Endothelial cell of umbilical vein (primary cell): ENCODE measurements at regions not wholly inside any gene's neighbourhood (a gene's known extent, or its start where the extent isn't known, plus 50 kb on each side); places are given as distances from the start of the nearest gene placed in this dataset.

Source experiments
- BruUV-seq: library from RNA; stranded (reverse); fragments of 400-500 nt; replicated peaks from 2 replicates; lab custom pipeline; 2021; lab: Mats Ljungman, UMichigan
- CTCF ChIA-PET: fragments of 300-600, 350-600 bp; sonication (Branson Sonifier 250); formaldehyde crosslinking; loops from one replicate; lab custom pipeline; 2021; ENCODE audit warnings: antibody characterized with exemption, inconsistent platforms; lab: Charles Lee
- POLR2A ChIA-PET: fragments of 300-600, 350-600 bp; sonication (Branson Sonifier 250); formaldehyde crosslinking; loops from one replicate; lab custom pipeline; 2021; ENCODE audit warnings: antibody characterized with exemption, inconsistent platforms; lab: Charles Lee
- DNase-seq: peaks from one replicate; pipeline ENCODE4 v3.0.0-alpha.2; 2011; ENCODE audit warnings: low read depth, low spot score
- FAIRE-seq: peaks from 2 replicates; lab custom pipeline; 2011; peaks lifted over from hg19 to GRCh38; lab: Jason Lieb, UNC
- H2AFZ ChIP-seq: 2 replicates; pipeline ENCODE4 v1.6.0; 2012; ENCODE audit warnings: low read depth, low read length, control low read depth, inconsistent platforms
- H3K27ac ChIP-seq: 2 replicates; pipeline ENCODE4 v1.5.1; 2011; ENCODE audit warnings: low read depth, mild to moderate bottlenecking, control low read depth, low read length, moderate library complexity; ENCODE audit not compliant: insufficient read depth
- H3K27me3 ChIP-seq, 2 experiments: 2 replicates each; pipeline versions ENCODE4 v1.6.0 to v1.6.1; 2011; ENCODE audit warnings: low read length in 2 of 2, mixed read lengths in 1 of 2; ENCODE audit not compliant: control insufficient read depth in 2 of 2, insufficient read depth in 2 of 2
- H3K36me3 ChIP-seq, 2 experiments: 2 replicates in 1 of 2; 3 replicates in 1 of 2; pipeline ENCODE4 v1.5.1; 2011; ENCODE audit warnings: low read length in 2 of 2, mild to moderate bottlenecking in 1 of 2, moderate library complexity in 1 of 2; ENCODE audit not compliant: control insufficient read depth in 2 of 2, insufficient read depth in 2 of 2; ENCODE audit errors: extremely low read depth in 1 of 2
- H3K4me1 ChIP-seq: 3 replicates; pipeline ENCODE4 v1.5.1; 2011; ENCODE audit warnings: mild to moderate bottlenecking, low read length; ENCODE audit not compliant: control insufficient read depth, insufficient read depth; ENCODE audit errors: extremely low read depth
- H3K4me2 ChIP-seq: 2 replicates; pipeline ENCODE4 v1.6.1; 2011; ENCODE audit warnings: low read length, control low read depth, mixed read lengths; ENCODE audit not compliant: insufficient read depth
- H3K4me3 ChIP-seq, 3 experiments: fragments of 200-600 bp in 1 of 3; sonication (generic), shearing (Covaris generic) in 1 of 3; replicated peaks in 1 of 3; 2 replicates each; pipeline ENCODE4 v1.5.1; 2011 to 2016; ENCODE audit warnings: control low read depth in 3 of 3, low read length in 3 of 3, mild to moderate bottlenecking in 2 of 3, inconsistent platforms in 1 of 3, low read depth in 1 of 3, moderate library complexity in 1 of 3; ENCODE audit not compliant: insufficient read depth in 1 of 3
- H3K79me2 ChIP-seq: 2 replicates; pipeline ENCODE4 v1.6.0; 2012; ENCODE audit warnings: low read length, inconsistent platforms; ENCODE audit not compliant: control insufficient read depth, insufficient read depth
- H3K9ac ChIP-seq: replicated peaks from 2 replicates; pipeline ENCODE3; 2011; ENCODE audit warnings: low read length, control low read depth; ENCODE audit not compliant: insufficient read depth; ENCODE audit errors: extremely low read depth
- H3K9me1 ChIP-seq: replicated peaks from 3 replicates; pipeline ENCODE4 v1.6.0; 2011; ENCODE audit warnings: mild to moderate bottlenecking, low read length; ENCODE audit not compliant: control insufficient read depth, insufficient read depth; ENCODE audit errors: extremely low read depth
- H3K9me3 ChIP-seq: replicated peaks from 2 replicates; pipeline ENCODE4 v1.5.1; 2012; ENCODE audit warnings: low read length, inconsistent platforms; ENCODE audit not compliant: control insufficient read depth, insufficient read depth
- H4K20me1 ChIP-seq: replicated peaks from 2 replicates; pipeline ENCODE3; 2011; ENCODE audit warnings: mild to moderate bottlenecking, low read length; ENCODE audit not compliant: control insufficient read depth, insufficient read depth; ENCODE audit errors: extremely low read depth
- FOS ChIP-seq: IDR thresholded peaks from 2 replicates; pipeline ENCODE4 v1.6.1; 2011; ENCODE audit warnings: mild to moderate bottlenecking, low read length, moderate library complexity, borderline replicate concordance; ENCODE audit not compliant: insufficient read depth
- GATA2 ChIP-seq: IDR thresholded peaks from 2 replicates; pipeline ENCODE4 v1.7.0; 2011; ENCODE audit warnings: low read depth, mild to moderate bottlenecking, moderate library complexity, mixed read lengths, low read length; ENCODE audit not compliant: insufficient read length, insufficient read depth
- JUN ChIP-seq: IDR thresholded peaks from 2 replicates; pipeline ENCODE4 v1.6.1; 2011; ENCODE audit warnings: borderline replicate concordance, low read depth; ENCODE audit not compliant: insufficient read length, insufficient read depth
- MYC ChIP-seq: IDR thresholded peaks from one replicate; pipeline ENCODE4 v1.6.1; 2011; ENCODE audit warnings: mild to moderate bottlenecking, low read depth, low read length
- POLR2A ChIP-seq: IDR thresholded peaks from 2 replicates; pipeline ENCODE4 v1.6.1; 2012; ENCODE audit warnings: low read depth, mild to moderate bottlenecking, control low read depth, low read length
- POLR2AphosphoS5 ChIP-seq: IDR thresholded peaks from 2 replicates; pipeline ENCODE4 v1.6.1; 2012; ENCODE audit warnings: low read depth, mild to moderate bottlenecking, control low read depth, low read length, moderate library complexity; ENCODE audit not compliant: insufficient read depth
- dilution Hi-C: fragments of 300-500 bp; cut with MboI; formaldehyde crosslinking; loops from one replicate; pipeline ENCODE4 v1.15.0; 2019; ENCODE audit warnings: low sequenced_read_pairs; ENCODE audit not compliant: extremely low pct_ligation_motif_present
- intact Hi-C: fragments of 100-400 bp; cut with micrococcal nuclease; formaldehyde crosslinking; loops from one replicate; pipeline ENCODE4 v1.10.0; 2022
- TF ChIP-seq, protein P1 (sequence below), 2 donors: IDR thresholded peaks; 1 replicate in 1 of 2; 2 replicates in 1 of 2; pipeline ENCODE4 v1.5.1; 2011; ENCODE audit warnings: low read length in 2 of 2, mild to moderate bottlenecking in 2 of 2, moderate library complexity in 2 of 2, control low read depth in 1 of 2, inconsistent platforms in 1 of 2, low read depth in 1 of 2; ENCODE audit not compliant: insufficient read depth in 1 of 2; ENCODE audit errors: extremely low read depth in 1 of 2
- TF ChIP-seq, protein P2 (sequence below): IDR thresholded peaks from 2 replicates; pipeline ENCODE4 v1.6.1; 2011; ENCODE audit not compliant: insufficient read depth, insufficient read length

DNA sequence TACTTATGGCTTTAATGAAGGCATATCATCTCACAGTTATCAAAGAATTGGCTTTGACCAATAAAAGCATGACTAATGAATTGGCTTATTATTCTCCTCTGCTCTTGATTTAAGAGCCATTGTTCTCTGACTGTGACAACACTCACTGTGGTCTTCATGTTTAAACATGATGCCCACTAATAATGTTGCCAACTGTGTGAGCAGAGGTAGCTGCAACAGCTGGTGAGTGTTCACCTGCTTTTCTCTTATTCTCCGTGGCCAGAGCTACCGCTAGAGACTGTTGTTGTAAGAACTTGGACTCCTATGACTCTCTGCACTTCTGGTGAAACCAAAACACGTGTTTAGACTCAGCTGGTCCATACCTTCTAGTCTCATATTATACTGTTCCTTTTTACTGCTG is 335.9 kb downstream of the XPNPEP1 start:
- TF ChIP-seq JUN: no peak
- no peak for TF ChIP-seq POLR2AphosphoS5
- TF ChIP-seq, protein P1, sequence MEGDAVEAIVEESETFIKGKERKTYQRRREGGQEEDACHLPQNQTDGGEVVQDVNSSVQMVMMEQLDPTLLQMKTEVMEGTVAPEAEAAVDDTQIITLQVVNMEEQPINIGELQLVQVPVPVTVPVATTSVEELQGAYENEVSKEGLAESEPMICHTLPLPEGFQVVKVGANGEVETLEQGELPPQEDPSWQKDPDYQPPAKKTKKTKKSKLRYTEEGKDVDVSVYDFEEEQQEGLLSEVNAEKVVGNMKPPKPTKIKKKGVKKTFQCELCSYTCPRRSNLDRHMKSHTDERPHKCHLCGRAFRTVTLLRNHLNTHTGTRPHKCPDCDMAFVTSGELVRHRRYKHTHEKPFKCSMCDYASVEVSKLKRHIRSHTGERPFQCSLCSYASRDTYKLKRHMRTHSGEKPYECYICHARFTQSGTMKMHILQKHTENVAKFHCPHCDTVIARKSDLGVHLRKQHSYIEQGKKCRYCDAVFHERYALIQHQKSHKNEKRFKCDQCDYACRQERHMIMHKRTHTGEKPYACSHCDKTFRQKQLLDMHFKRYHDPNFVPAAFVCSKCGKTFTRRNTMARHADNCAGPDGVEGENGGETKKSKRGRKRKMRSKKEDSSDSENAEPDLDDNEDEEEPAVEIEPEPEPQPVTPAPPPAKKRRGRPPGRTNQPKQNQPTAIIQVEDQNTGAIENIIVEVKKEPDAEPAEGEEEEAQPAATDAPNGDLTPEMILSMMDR (IDR thresholded peaks at IDR 0.05; ENCODE audit: extremely low read depth in 1 of 2, insufficient read depth in 1 of 2, low read depth in 1 of 2, low read length in 2 of 2): no peak
- TF ChIP-seq FOS: no peak
- TF ChIP-seq GATA2: no peak
- TF ChIP-seq MYC: no peak
- TF ChIP-seq, protein P2, sequence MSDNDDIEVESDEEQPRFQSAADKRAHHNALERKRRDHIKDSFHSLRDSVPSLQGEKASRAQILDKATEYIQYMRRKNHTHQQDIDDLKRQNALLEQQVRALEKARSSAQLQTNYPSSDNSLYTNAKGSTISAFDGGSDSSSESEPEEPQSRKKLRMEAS: no peak
- TF ChIP-seq POLR2A: no peak
- Histone ChIP-seq H3K4me2 (no peak overlapping the region), H3K9me3 (peaks cover 3% of the 10 kb centered on the region), H3K27ac (no peak overlapping the region), H3K4me1 (no peaks in the 10 kb centered on the region), H3K9ac (no peak overlapping the region), H3K36me3 (no peaks in the 10 kb centered on the region), H2AFZ (no peak overlapping the region), H4K20me1 (no peaks in the 10 kb centered on the region), H3K79me2 (no peaks in the 10 kb centered on the region), H3K27me3 (no peaks in the 10 kb centered on the region), H3K4me3 (no peak overlapping the region), H3K9me1 (no peaks in the 10 kb centered on the region)
- ChIA-PET POLR2A (no interaction called here), CTCF (no interaction called here)
- intact Hi-C loops (no loop called here), dilution Hi-C loops (no loop called here)
- FAIRE-seq (no peak), DNase-seq (no peak)
- BruUV-seq: no TSS peak
